Left lung (tissue), 4 donors: ENCODE measurements at regions not wholly inside any gene's neighbourhood (a gene's known extent, or its start where the extent isn't known, plus 50 kb on each side); places are given as distances from the start of the nearest gene placed in this dataset.

ENCODE experiments used
- ATAC-seq: fragments of 200-7000 bp; cut with Tn5 transposase; one replicate; pipeline ENCODE4 v1.9.1; 2020; ENCODE audit warnings: moderate library complexity
- DNase-seq, 4 donors: peaks; one replicate each; pipeline ENCODE4 v3.0.0-alpha.2; 2013 to 2020
- H3K27ac ChIP-seq, 2 donors: fragments of 200-600 bp; sonication (generic) in 1 of 2; one replicate each; pipeline versions ENCODE4 v1.5.0 to v1.8.0; 2020 to 2021
- H3K27me3 ChIP-seq, 2 donors: fragments of 200-600 bp; sonication (generic) in 1 of 2; one replicate each; pipeline versions ENCODE4 v1.5.0 to v1.8.0; 2020 to 2021
- H3K36me3 ChIP-seq, 2 donors: fragments of 200-600 bp; sonication (generic) in 1 of 2; one replicate each; pipeline versions ENCODE4 v1.5.0 to v1.8.0; 2020 to 2021
- H3K4me1 ChIP-seq, 2 donors: fragments of 200-600 bp; one replicate each; pipeline ENCODE4 v1.8.0; 2021
- H3K4me3 ChIP-seq, 2 donors: fragments of 200-600 bp; sonication (generic) in 1 of 2; one replicate each; pipeline versions ENCODE4 v1.5.0 to v1.8.0; 2020 to 2021; ENCODE audit warnings: mild to moderate bottlenecking in 1 of 2
- H3K9me3 ChIP-seq, 2 donors: fragments of 200-600 bp; sonication (generic) in 1 of 2; one replicate each; pipeline versions ENCODE4 v1.5.0 to v1.8.0; 2020 to 2021
- intact Hi-C, 2 donors: fragments of 100-400 bp; cut with DNase I; formaldehyde crosslinking; loops; one replicate each; pipeline versions ENCODE4 v1.11.2 to v1.14.2; 2022
- TF ChIP-seq, protein P1 (sequence below), 2 donors: fragments of 200-600 bp; sonication (generic) in 1 of 2; IDR thresholded peaks; one replicate each; pipeline versions ENCODE4 v1.5.0 to v1.8.0; 2021; ENCODE audit warnings: antibody characterized with exemption in 2 of 2
- donor health status: DM: no; HTN: yes; CAD: no.
- donor health status: DM: no; HTN: no; CAD: no.

DNA sequence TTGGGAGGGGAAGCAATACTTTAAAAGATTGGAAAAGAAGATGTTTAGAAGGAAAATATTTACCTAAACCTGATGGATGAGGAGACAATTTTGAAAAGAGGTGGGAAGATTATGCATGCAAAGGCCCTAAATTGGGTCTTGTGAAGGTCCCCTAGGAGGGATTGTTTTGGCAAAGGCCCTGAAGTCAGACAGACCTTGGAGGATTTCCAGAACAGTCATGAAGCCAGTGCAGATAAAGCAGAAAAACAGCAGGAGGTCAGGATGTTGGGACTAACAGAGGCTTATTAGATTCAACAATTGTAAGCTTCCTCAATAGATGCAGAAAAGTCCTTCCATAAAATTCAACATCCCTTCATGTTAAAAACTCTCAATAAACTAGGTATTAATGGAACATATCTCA is 361.0 kb upstream of the CDH6 start:
- TF ChIP-seq, protein P1, sequence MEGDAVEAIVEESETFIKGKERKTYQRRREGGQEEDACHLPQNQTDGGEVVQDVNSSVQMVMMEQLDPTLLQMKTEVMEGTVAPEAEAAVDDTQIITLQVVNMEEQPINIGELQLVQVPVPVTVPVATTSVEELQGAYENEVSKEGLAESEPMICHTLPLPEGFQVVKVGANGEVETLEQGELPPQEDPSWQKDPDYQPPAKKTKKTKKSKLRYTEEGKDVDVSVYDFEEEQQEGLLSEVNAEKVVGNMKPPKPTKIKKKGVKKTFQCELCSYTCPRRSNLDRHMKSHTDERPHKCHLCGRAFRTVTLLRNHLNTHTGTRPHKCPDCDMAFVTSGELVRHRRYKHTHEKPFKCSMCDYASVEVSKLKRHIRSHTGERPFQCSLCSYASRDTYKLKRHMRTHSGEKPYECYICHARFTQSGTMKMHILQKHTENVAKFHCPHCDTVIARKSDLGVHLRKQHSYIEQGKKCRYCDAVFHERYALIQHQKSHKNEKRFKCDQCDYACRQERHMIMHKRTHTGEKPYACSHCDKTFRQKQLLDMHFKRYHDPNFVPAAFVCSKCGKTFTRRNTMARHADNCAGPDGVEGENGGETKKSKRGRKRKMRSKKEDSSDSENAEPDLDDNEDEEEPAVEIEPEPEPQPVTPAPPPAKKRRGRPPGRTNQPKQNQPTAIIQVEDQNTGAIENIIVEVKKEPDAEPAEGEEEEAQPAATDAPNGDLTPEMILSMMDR (IDR thresholded peaks at IDR 0.05), result no peak
- Histone ChIP-seq H3K27ac (no peak overlapping the region), H3K4me1 (no peaks in the 10 kb centered on the region), H3K4me3 (no peak overlapping the region), H3K36me3 (no peaks in the 10 kb centered on the region), H3K9me3 (peaks cover 0 to 7% of the 10 kb centered on the region in 2 donors), H3K27me3 (no peaks in the 10 kb centered on the region)
- ATAC-seq (no peak), DNase-seq (no peak)
- intact Hi-C loops, result loop anchor here in 1 of 2 donors (10.0 kb wide), 1 partner anchor 652 kb away; no protein-coding TSS in a partner anchor

DNA sequence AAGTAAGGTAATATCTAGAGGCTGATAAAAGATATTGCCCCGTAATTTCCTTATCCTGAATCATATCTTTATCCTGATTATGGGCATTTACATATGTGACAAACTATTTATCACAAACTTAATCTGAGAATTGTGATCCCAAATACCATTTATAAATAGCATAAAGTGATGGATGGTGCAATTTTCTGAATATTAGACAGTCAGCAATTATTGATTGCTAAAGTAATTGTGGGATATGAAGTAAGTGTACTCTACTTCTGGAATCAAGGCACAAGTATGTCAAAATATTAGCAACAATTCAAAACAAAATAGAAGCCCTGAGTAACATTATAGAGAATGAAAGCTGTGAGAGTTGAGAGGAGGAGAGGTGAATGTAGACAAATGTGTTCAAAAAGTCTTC is 361.9 kb upstream of the CDH6 start:
- peaks cover 0 to 7% of the 10 kb centered on the region in 2 donors for H3K9me3 ChIP-seq
- DNase-seq (no peak), ATAC-seq (no peak)
- no peaks in the 10 kb centered on the region for H3K4me1 ChIP-seq
- no peaks in the 10 kb centered on the region for H3K27me3 ChIP-seq
- no peaks in the 10 kb centered on the region for H3K36me3 ChIP-seq
- no peak overlapping the region for H3K4me3 ChIP-seq
- TF ChIP-seq, protein P1 (IDR thresholded peaks at IDR 0.05), result no peak
- H3K27ac ChIP-seq, result no peak overlapping the region
- intact Hi-C loops, result loop anchor here in 1 of 2 donors (10.0 kb wide), 1 partner anchor 653 kb away; no protein-coding TSS in a partner anchor

DNA sequence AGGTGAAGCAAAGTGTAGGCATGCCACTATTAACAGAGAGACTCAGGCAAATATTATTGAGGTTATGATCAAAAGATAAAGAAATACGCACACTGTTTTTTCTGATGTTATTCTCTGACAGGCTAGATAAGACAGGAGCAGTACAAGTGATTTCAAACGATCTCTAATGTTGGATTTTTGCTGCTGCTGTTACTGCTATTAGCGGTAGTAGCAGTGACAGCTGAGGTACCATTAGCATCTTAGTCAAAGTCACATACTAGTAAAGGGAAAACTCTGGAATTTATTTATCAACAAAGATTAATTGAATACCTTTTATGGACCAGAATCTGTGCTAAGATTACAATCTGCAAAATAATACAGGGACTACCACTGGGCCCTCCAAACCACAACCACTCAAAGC is 362.4 kb upstream of the CDH6 start:
- H3K36me3 ChIP-seq, result no peaks in the 10 kb centered on the region
- H3K4me3 ChIP-seq, result no peak overlapping the region
- no peaks in the 10 kb centered on the region for H3K4me1 ChIP-seq
- TF ChIP-seq, protein P1 (IDR thresholded peaks at IDR 0.05), result no peak
- ATAC-seq (no peak), DNase-seq (no peak)
- H3K9me3 ChIP-seq, result peaks cover 0 to 6% of the 10 kb centered on the region in 2 donors
- H3K27ac ChIP-seq, result no peak overlapping the region
- no peaks in the 10 kb centered on the region for H3K27me3 ChIP-seq
- intact Hi-C loops, result loop anchor here in 1 of 2 donors (10.0 kb wide), 1 partner anchor 654 kb away; no protein-coding TSS in a partner anchor

DNA sequence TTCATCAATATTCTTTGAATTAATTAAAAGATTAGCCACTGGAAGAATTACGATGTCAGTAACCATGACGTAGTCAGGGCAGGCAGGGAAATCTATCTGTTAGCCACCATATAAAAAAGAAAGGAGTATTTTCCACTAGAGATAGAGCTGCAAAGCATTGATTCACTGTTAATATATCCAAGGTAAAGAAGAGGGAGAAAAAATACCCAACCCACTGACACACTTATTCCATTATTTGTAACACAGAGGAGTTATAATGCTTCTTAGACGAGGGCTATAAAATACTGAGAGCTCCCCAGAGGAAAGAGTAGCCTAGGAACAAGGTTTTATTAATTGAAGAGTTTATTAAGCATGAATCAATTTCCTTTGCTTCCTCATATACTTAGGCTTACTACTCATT is 382.2 kb upstream of the CDH6 start:
- Histone ChIP-seq H3K27me3 (no peaks in the 10 kb centered on the region), H3K36me3 (no peaks in the 10 kb centered on the region), H3K9me3 (peaks cover 0 to 3% of the 10 kb centered on the region in 2 donors), H3K4me3 (no peak overlapping the region), H3K27ac (no peak overlapping the region), H3K4me1 (no peaks in the 10 kb centered on the region)
- ATAC-seq (no peak), DNase-seq (no peak)
- intact Hi-C loops, result no loop called here
- TF ChIP-seq, protein P1 (IDR thresholded peaks at IDR 0.05), result no peak

DNA sequence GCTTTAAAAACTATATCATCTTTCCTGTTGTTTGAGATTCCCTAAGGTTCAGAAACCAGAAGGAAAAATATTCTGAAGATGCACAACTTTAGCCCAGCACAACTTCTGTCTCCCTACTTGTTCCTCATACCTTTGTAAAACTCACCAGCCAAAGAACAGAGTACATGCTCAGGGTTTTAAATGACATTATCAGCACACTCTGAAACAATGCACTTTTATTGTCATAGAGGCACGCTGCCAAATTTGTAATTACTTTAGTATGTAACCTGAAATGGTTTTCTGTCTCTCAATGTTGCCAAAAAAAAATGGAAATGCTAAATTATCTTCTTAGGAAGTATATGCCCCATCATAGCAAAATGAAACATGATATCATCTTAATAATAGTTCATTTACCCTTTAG is 383.6 kb upstream of the CDH6 start:
- Histone ChIP-seq H3K4me3 (no peak overlapping the region), H3K36me3 (no peaks in the 10 kb centered on the region), H3K4me1 (no peaks in the 10 kb centered on the region), H3K9me3 (no peaks in the 10 kb centered on the region), H3K27ac (no peak overlapping the region), H3K27me3 (no peaks in the 10 kb centered on the region)
- TF ChIP-seq, protein P1 (IDR thresholded peaks at IDR 0.05), result no peak
- no peak for ATAC-seq
- no peak for DNase-seq
- intact Hi-C loops, result no loop called here
